Muscle of back (tissue), 3 donors: ENCODE measurements at regions not wholly inside any gene's neighbourhood (a gene's known extent, or its start where the extent isn't known, plus 50 kb on each side); places are given as distances from the start of the nearest gene placed in this dataset.

Experiments
- DNase-seq, 3 donors: peaks; one replicate each; pipeline versions ENCODE4 v3.0.0 to v3.0.0-alpha.2; 2013

- DNase-seq = no peak
Measured at GRCh38 chr1:4518621-4519020, 135.8 kb upstream of the AJAP1 start.

- DNase-seq = no peak
Measured at GRCh38 chr1:4519954-4520353, 134.5 kb upstream of the AJAP1 start.

- no peak for DNase-seq
Measured at GRCh38 chr1:4523551-4523950, 130.9 kb upstream of the AJAP1 start.

- peak in 1 of 3 donors; percentile 8 for DNase-seq
Measured at GRCh38 chr1:4526747-4527146, 127.7 kb upstream of the AJAP1 start.

- no peak for DNase-seq
Measured at GRCh38 chr1:4527819-4528218, 126.6 kb upstream of the AJAP1 start.

GRCh38 chr1:4528590-4528989 lies 125.8 kb upstream of the AJAP1 start:
- no peak for DNase-seq

- no peak for DNase-seq
Measured at GRCh38 chr1:4529446-4530165, 124.8 kb upstream of the AJAP1 start.

GRCh38 chr1:4530166-4530785 lies 124.1 kb upstream of the AJAP1 start:
- no peak for DNase-seq

GRCh38 chr1:4531842-4532241 lies 122.6 kb upstream of the AJAP1 start:
- DNase-seq = no peak

- no peak for DNase-seq
Measured at GRCh38 chr1:4532656-4533055, 121.8 kb upstream of the AJAP1 start.

- no peak for DNase-seq
Measured at GRCh38 chr1:4546911-4547310, 107.5 kb upstream of the AJAP1 start.

- DNase-seq = peak; percentile 2 to 26 (median 7)
Measured at GRCh38 chr1:4549930-4550329, 104.5 kb upstream of the AJAP1 start.

- DNase-seq = no peak
Measured at GRCh38 chr1:4550941-4551340, 103.5 kb upstream of the AJAP1 start.

- no peak for DNase-seq
Measured at GRCh38 chr1:4551706-4552105, 102.7 kb upstream of the AJAP1 start.

- no peak for DNase-seq
Measured at GRCh38 chr1:4553761-4554160, 100.6 kb upstream of the AJAP1 start.

- no peak for DNase-seq
Measured at GRCh38 chr1:4554271-4554865, 100.0 kb upstream of the AJAP1 start.

- DNase-seq = no peak
Measured at GRCh38 chr1:4557949-4558348, 96.5 kb upstream of the AJAP1 start.

GRCh38 chr1:4561205-4561604 lies 93.2 kb upstream of the AJAP1 start:
- no peak for DNase-seq

- no peak for DNase-seq
Measured at GRCh38 chr1:4562321-4562720, 92.1 kb upstream of the AJAP1 start.

GRCh38 chr1:4563586-4563985 lies 90.8 kb upstream of the AJAP1 start:
- DNase-seq = no peak

GRCh38 chr1:4564051-4564450 lies 90.4 kb upstream of the AJAP1 start:
- DNase-seq = no peak

GRCh38 chr1:4565166-4565565 lies 89.2 kb upstream of the AJAP1 start:
- DNase-seq = no peak

GRCh38 chr1:4565801-4566449 lies 88.5 kb upstream of the AJAP1 start:
- DNase-seq = no peak
